ENCODE measurements at regions not wholly inside any gene's neighbourhood (a gene's known extent, or its start where the extent isn't known, plus 50 kb on each side); places are given as distances from the start of the nearest gene placed in this dataset.

DNA sequence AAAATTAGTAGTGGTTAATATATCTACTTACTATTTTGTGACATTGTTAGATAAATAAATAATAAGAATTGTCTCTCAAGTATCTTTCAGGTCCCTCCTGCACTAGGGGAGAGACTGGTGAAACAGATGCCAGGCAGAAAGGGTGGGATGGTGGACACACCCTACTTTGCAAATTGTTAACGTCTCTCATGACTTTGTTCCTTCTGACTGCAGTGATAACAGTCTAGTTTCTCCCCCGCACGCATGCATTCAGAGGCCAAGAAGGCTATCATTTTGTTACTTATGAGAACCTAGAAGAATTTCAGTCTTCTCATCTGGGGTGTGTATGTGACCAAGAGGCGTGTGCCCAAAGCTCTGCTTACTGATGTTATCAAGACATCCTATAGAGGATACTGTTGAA is 152.3 kb downstream of the EDN1 start:
- TF ChIP-seq, protein P1, sequence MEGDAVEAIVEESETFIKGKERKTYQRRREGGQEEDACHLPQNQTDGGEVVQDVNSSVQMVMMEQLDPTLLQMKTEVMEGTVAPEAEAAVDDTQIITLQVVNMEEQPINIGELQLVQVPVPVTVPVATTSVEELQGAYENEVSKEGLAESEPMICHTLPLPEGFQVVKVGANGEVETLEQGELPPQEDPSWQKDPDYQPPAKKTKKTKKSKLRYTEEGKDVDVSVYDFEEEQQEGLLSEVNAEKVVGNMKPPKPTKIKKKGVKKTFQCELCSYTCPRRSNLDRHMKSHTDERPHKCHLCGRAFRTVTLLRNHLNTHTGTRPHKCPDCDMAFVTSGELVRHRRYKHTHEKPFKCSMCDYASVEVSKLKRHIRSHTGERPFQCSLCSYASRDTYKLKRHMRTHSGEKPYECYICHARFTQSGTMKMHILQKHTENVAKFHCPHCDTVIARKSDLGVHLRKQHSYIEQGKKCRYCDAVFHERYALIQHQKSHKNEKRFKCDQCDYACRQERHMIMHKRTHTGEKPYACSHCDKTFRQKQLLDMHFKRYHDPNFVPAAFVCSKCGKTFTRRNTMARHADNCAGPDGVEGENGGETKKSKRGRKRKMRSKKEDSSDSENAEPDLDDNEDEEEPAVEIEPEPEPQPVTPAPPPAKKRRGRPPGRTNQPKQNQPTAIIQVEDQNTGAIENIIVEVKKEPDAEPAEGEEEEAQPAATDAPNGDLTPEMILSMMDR (conservative IDR thresholded peaks at IDR 0.05 in 1 of 2, IDR thresholded peaks at IDR 0.05 in 1 of 2; ENCODE audit: low read depth in 1 of 2, low read length in 2 of 2), result no peak
- no peak for TF ChIP-seq EZH2 (IDR thresholded peaks at IDR 0.05; ENCODE audit: low read length, missing control alignments)

Data from fibroblast of lung (primary cell).